Osteoblast (primary cell): ENCODE measurements at regions not wholly inside any gene's neighbourhood (a gene's known extent, or its start where the extent isn't known, plus 50 kb on each side); places are given as distances from the start of the nearest gene placed in this dataset.
A peak's percentile ranks its signal among the peaks of the same experiment; 100 is the strongest.
"Not testable (repeated sequence)": the region's sequence is repeated elsewhere in the genome, so short reads cannot be mapped to it uniquely, and the experiment has no call there.

Experiments used
- DNase-seq: peaks from one replicate; pipeline ENCODE4 v3.0.0; 2011; ENCODE audit warnings: low spot score, mixed read lengths; ENCODE audit not compliant: insufficient read length; ENCODE audit errors: missing footprints
- H2AFZ ChIP-seq: 2 replicates; pipeline ENCODE4 v1.6.0; 2011; ENCODE audit warnings: mild to moderate bottlenecking, low read length
- H3K27ac ChIP-seq: 2 replicates; pipeline ENCODE4 v1.5.1; 2011; ENCODE audit warnings: mild to moderate bottlenecking, low read depth, low read length, moderate library complexity
- H3K27me3 ChIP-seq: 2 replicates; pipeline ENCODE4 v1.6.0; 2012; ENCODE audit warnings: mild to moderate bottlenecking, control low read depth, inconsistent platforms, low read length, moderate library complexity; ENCODE audit not compliant: insufficient read depth
- H3K36me3 ChIP-seq: 2 replicates; pipeline ENCODE4 v1.5.1; 2011; ENCODE audit warnings: mild to moderate bottlenecking, low read length, control low read depth, moderate library complexity; ENCODE audit not compliant: insufficient read depth
- H3K4me1 ChIP-seq: 2 replicates; pipeline ENCODE4 v1.5.1; 2011; ENCODE audit warnings: mild to moderate bottlenecking, low read length, control low read depth, moderate library complexity; ENCODE audit not compliant: insufficient read depth
- H3K4me2 ChIP-seq: 2 replicates; pipeline ENCODE4 v1.6.0; 2011; ENCODE audit warnings: mild to moderate bottlenecking, low read length; ENCODE audit not compliant: insufficient read depth
- H3K4me3 ChIP-seq: fragments of 200-600 bp; sonication (generic); 3 replicates; pipeline ENCODE4 v1.5.1; 2012; ENCODE audit warnings: mild to moderate bottlenecking, low read length, inconsistent platforms; ENCODE audit not compliant: insufficient read depth
- H3K79me2 ChIP-seq: 2 replicates; pipeline ENCODE4 v1.6.0; 2012; ENCODE audit warnings: mild to moderate bottlenecking, low read length, control low read depth, inconsistent platforms; ENCODE audit not compliant: insufficient read depth
- H3K9me3 ChIP-seq: 2 replicates; pipeline ENCODE4 v1.5.1; 2011; ENCODE audit warnings: low read depth, low read length, control low read depth
- H4K20me1 ChIP-seq: 2 replicates; pipeline ENCODE4 v1.6.0; 2012; ENCODE audit warnings: mild to moderate bottlenecking, low read length, control low read depth; ENCODE audit not compliant: insufficient read depth
- TF ChIP-seq, protein P1 (sequence below): IDR thresholded peaks from 2 replicates; pipeline ENCODE4 v1.5.1; 2011; ENCODE audit warnings: mild to moderate bottlenecking, low read depth, low read length, moderate library complexity; ENCODE audit errors: extremely low read depth

DNA sequence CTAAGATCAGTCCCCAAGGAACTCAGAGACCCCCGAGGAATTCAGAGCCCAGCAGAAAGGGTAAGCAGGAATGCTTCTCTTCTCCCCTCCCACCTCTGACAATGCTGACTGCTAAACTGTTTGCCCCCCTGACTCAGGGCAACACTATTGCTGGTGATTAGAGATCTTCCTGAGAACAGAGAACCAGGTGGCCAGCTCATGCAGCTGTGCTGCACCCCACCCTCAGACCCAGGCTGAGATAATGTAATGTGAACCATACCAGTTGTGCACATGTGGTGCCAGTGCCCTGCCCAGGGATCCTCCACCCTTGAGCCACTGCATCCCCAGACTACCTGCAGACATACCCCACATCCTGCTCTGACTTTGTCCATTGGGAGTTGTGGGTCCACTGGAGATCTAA lies 139.1 kb upstream of the ARG1 start:
- Histone ChIP-seq H3K27me3 (no peaks in the 10 kb centered on the region), H2AFZ (no peak overlapping the region), H3K4me3 (no peak overlapping the region), H4K20me1 (no peaks in the 10 kb centered on the region), H3K9me3 (no peaks in the 10 kb centered on the region), H3K4me1 (no peaks in the 10 kb centered on the region), H3K79me2 (no peaks in the 10 kb centered on the region), H3K4me2 (no peak overlapping the region), H3K27ac (no peak overlapping the region), H3K36me3 (no peaks in the 10 kb centered on the region)
- TF ChIP-seq, protein P1, sequence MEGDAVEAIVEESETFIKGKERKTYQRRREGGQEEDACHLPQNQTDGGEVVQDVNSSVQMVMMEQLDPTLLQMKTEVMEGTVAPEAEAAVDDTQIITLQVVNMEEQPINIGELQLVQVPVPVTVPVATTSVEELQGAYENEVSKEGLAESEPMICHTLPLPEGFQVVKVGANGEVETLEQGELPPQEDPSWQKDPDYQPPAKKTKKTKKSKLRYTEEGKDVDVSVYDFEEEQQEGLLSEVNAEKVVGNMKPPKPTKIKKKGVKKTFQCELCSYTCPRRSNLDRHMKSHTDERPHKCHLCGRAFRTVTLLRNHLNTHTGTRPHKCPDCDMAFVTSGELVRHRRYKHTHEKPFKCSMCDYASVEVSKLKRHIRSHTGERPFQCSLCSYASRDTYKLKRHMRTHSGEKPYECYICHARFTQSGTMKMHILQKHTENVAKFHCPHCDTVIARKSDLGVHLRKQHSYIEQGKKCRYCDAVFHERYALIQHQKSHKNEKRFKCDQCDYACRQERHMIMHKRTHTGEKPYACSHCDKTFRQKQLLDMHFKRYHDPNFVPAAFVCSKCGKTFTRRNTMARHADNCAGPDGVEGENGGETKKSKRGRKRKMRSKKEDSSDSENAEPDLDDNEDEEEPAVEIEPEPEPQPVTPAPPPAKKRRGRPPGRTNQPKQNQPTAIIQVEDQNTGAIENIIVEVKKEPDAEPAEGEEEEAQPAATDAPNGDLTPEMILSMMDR = no peak
- no peak for DNase-seq

DNA sequence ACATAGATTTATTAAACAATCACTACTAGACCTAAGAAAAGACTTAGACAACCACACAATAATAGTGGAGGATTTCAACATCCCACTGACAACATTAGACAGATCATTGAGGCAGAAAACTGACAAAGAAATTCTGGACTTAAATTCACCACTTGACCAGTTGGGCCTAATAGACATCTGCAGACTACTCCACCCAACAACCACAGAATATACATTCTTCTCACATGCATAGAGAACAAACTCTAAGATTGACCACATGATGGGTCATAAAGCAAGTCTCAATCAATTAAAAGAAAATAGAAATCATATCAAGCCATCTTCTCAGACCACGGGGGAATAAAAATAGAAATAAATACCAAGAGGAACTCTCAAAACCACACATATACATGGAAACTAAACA lies 136.7 kb upstream of the ARG1 start:
- Histone ChIP-seq H3K4me2 (no peak overlapping the region), H3K27me3 (no peaks in the 10 kb centered on the region), H2AFZ (no peak overlapping the region), H3K36me3 (no peaks in the 10 kb centered on the region), H3K79me2 (no peaks in the 10 kb centered on the region), H3K4me1 (no peaks in the 10 kb centered on the region), H3K4me3 (no peak overlapping the region), H3K9me3 (no peaks in the 10 kb centered on the region), H3K27ac (no peak overlapping the region), H4K20me1 (no peaks in the 10 kb centered on the region)
- TF ChIP-seq, protein P1 = no peak
- DNase-seq = no peak

DNA sequence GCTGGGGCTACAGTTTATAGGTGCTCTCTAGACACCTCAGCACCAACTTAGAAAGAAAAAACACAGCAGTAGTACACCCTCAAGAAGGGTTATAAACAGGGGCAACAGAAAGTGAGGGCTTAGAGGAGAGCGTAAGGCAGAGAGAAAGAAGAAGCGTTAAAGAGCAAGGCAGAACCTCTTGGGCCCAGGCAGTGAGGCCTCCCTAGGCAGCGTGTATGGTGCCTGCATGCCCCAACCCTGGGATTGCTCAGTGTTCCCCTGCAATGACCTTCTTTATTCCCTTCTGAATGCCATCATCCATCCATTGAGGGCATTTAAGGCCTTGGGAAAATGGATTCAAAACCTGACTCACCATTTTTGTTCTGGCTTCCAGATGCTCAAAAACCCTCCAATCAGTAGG lies 130.0 kb upstream of the ARG1 start:
- H2AFZ ChIP-seq = no peak overlapping the region
- no peak overlapping the region for H3K27ac ChIP-seq
- TF ChIP-seq, protein P1 = no peak
- no peaks in the 10 kb centered on the region for H3K27me3 ChIP-seq
- no peaks in the 10 kb centered on the region for H3K9me3 ChIP-seq
- H3K4me3 ChIP-seq = no peak overlapping the region
- no peaks in the 10 kb centered on the region for H3K36me3 ChIP-seq
- no peaks in the 10 kb centered on the region for H3K4me1 ChIP-seq
- no peak overlapping the region for H3K4me2 ChIP-seq
- no peaks in the 10 kb centered on the region for H4K20me1 ChIP-seq
- DNase-seq = peak; percentile 5
- H3K79me2 ChIP-seq = no peaks in the 10 kb centered on the region

DNA sequence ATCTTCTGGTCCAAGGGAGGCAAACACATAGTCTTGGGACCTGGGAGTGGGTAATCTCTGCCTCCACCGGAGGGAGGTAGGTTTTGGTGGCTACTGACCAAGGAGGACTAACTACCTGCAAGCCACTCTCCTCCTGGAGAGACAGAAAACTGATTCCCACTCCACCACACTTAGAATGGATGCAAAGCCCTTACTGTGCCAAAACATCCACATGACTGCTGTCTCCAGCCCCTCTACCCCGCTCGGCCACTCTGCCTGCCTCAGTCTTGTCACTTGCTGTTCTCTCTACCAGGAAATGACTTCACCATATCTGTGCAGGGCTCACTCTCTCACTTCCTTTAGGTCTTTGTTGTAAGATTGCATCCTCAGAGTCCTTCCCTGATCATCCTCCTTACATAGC lies 129.5 kb upstream of the ARG1 start:
- TF ChIP-seq, protein P1 = no peak
- Histone ChIP-seq H2AFZ (no peak overlapping the region), H3K4me1 (no peaks in the 10 kb centered on the region)

DNA sequence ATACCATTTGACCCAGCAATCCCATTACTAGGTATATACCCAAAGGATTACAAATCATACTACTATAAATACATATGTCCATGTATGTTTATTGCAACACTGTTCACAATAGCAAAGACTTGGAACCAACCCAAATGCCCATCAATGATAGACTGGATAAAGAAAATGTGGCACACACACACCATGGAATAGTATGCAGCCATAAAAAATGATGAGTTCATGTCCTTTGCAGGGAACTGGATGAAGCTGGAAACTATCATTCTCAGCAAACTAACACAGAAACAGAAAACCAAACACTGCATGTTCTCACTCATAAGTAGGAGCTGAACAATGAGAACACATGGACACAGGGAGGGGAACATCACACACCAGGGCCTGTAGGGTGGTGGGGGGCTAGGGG lies 127.7 kb upstream of the ARG1 start:
- not testable (repeated sequence) for H2AFZ ChIP-seq, DNase-seq, H3K27me3 ChIP-seq, H3K4me3 ChIP-seq, H3K79me2 ChIP-seq, H4K20me1 ChIP-seq, H3K9me3 ChIP-seq, H3K27ac ChIP-seq, H3K4me2 ChIP-seq, H3K36me3 ChIP-seq, H3K4me1 ChIP-seq

More for the DNA sequence above, 129.5 kb upstream of the ARG1 start:
- Histone ChIP-seq H3K27me3 (no peaks in the 10 kb centered on the region), H3K79me2 (no peaks in the 10 kb centered on the region), H4K20me1 (no peaks in the 10 kb centered on the region), H3K27ac (no peak overlapping the region), H3K36me3 (no peaks in the 10 kb centered on the region), H3K9me3 (no peaks in the 10 kb centered on the region), H3K4me3 (no peak overlapping the region), H3K4me2 (no peak overlapping the region)
- no peak for DNase-seq
